NCI-H2081 (cell line): ENCODE measurements at regions not wholly inside any gene's neighbourhood (a gene's known extent, or its start where the extent isn't known, plus 50 kb on each side); places are given as distances from the start of the nearest gene placed in this dataset.
"Not testable (repeated sequence)": the region's sequence is repeated elsewhere in the genome, so short reads cannot be mapped to it uniquely, and the experiment has no call there.

Experiments
- DNase-seq, 2 experiments: peaks; one replicate each; lab custom pipeline; 2025; lab: John Stamatoyannopoulos, UW

DNA sequence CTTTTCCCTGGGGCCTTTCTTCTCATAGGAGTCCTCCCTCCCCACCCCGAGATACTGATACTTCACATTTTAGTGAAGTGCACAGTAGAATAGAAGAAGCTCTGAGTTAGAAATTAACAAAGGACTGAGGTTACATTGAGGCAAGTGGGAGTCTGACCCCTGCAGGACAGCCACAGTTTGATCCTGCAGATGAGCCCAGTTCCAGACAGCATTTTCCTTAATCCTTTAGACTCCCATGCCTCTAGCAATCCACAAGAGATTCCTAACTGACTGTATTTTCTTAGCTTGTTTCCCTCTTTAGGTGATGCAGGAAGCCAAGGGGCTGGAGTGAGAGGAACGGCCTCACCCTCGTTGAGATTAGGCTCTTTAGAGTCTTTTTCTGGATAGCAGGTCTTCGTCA, 204.0 kb downstream of the CYRIA start:
- DNase-seq: no peak

DNA sequence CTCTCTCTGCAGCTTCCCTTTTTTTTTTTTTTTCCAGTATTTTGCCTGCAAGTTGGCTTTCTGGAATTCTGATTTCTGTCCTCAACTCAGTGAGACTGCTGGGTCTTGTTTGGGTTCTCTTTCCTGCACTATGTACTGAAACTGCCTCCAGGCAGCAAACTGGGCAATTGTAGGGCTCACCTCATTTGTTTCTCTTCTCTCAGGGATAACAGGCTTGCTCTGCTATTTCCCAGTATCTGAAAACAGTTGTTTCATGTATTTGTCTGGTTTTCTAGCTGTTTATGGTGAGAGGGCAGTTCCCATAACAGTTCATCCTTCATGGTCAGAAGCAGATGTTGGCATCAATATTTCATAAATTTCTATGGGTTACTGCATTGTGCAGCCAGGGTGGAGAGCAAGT, 206.0 kb downstream of the CYRIA start:
- DNase-seq: no peak

DNA sequence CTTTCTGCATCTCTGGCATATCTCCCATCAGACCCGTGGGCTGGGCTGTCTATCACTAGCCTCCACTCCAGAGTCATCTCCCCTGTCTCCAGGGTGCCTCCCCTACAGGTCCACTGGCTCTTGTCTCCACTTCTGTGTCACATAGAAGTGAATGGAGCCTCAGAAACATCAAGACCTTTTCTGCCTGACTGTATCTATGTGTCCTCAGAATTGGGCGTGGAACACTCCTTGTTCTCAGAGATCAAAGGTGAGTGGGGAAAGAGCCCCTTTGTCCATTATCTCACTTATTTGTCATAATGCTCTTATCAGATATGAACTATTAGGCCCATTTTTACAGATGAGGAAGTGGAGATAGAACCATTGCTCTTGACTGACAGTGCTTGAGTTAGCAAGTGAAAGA, 211.0 kb downstream of the CYRIA start:
- DNase-seq: no peak

DNA sequence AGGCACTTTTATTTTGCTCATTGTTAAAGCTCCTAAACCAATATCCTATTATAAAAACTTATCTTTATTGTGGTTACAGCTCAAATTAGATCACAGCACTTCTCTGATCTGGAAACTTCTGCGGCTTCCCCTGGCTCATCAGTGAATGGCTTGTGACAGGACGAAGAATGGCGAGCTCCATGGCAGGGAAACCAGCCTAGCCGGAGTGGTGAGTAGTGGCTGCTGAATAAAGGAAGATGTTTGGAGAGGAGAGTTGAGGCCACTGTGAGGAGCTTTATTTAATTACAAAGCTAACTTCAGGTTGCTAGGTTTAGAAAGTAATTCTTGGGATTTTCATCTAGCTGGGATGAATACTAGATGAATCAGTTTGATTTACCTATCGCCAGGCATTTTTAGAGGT, 213.5 kb downstream of the CYRIA start:
- DNase-seq: no peak

DNA sequence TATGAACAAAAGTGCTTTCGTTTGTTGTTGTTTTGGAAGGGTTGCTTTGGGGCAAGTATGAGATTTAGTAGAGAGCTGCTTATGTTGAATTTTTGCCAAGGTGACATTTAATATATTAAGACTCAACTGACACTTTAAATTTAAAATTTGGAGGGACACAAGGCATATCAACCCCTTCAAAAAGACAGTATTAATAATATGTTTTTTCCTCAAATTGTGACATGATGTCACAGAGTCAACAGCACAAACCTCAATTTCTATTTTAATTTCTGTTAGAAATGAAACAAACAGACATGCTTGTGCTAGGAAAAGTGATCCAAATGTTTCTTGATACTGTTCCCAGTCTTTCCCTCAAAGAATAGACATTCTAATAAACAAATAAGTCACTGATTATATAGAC, 218.9 kb downstream of the CYRIA start:
- DNase-seq: no peak

DNA sequence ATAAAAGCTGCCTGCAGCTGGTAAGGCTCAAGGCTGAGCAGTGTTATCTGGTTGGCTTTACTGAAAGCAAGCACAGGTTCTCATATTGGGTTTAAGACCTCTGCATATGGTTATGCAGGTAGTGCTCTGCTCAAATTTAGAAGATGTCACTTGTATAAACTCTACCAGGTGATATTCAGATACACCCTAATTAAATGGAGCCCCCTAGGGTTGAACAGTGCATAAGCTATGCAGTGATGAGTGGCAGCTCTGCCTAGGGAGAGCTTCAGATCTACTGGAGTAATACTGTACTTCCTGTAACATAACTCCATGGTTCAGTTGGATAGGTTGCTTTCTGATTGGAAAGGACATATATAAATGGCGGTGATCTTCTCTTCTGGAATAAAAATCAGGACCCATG, 222.7 kb downstream of the CYRIA start:
- DNase-seq: no peak

DNA sequence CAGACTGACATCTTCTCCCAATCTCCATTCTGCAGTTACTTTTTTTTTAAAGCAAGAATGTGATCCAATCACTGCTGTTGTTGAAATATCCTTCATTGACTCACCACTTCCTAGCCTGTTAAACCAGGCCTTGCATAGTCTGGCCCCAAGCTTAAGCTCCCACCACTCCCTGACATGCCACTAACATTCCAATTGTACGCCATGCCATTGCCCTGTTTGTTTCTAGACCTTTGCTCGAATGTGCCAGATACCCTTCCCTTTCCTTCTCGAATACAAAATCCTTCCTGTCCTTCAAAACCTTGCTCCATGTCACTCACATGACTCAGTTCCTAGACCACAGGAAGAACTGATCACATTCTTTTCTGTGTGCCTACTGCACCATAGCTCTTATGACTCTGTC, 224.2 kb downstream of the CYRIA start:
- no peak for DNase-seq

DNA sequence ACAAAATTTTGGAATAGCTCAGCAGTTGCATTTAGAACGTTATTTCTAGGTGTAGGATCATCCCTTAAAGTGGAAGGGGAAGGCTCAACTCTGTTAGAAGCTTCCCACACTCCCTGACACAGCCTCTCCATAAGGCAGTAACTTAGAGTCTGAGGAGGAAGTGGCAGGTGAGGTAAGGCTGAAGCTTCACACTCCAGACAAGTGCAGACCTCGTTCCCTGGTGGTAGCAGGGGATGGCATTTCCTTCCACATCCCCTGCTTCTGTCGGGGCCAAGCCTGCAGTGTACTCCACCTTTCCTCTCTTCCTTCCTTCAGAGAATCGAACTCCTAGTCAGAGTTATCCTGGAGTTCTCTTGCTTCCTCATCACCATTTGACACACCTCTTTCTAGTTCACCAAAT, 224.7 kb downstream of the CYRIA start:
- no peak for DNase-seq

DNA sequence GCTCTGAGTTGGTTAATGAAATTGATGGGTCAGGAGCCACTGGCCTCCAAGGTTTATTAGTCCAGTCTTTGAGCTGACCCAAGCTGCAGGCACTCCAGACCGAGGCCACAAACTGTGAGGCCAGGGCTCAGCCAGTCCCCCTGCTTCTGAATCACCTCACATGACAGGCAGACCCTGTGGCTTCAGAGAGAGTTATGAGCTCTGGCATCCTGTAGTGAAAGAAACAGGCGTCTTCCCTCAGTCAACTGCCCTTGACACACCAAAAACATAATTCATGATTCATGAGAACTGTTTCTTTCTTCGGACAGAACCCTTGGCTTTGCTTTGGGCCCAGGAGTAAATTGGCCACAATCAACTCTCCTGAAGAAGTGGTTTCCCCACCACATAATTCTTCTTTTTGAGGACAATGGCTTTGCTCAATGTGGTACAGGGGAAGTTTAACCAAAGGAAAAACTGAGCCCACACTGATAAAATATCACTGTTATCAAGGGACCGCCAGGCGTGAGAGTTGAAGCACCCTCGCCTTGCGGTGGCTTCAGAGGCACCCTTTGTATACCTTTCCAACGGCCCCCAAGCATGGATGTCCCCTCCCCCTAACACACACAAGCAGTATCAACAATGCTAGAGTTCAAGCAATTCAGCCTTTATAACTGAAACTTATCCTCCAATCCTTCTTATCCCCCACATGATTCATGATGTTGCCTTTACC, 226.9 kb downstream of the CYRIA start:
- no peak for DNase-seq

DNA sequence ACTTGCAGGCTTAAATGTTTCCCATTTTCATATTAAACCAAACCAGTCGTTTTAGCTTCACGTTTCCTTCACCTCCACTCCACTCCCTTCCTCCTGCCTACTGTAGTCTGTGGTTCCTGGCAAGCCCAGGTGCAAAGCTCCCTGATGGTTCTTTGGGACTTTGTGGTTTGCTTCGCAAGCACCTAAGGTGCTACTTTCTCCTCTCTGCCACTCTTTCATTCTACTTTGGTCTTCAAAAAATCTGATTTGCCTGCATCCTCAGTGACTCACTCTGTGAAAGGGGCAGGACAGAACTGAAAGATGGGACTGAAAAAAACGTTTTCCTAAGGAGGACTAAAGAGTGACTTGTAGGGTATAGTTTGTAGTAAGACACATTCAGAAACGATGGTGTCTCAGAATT, 228.4 kb downstream of the CYRIA start:
- no peak for DNase-seq

DNA sequence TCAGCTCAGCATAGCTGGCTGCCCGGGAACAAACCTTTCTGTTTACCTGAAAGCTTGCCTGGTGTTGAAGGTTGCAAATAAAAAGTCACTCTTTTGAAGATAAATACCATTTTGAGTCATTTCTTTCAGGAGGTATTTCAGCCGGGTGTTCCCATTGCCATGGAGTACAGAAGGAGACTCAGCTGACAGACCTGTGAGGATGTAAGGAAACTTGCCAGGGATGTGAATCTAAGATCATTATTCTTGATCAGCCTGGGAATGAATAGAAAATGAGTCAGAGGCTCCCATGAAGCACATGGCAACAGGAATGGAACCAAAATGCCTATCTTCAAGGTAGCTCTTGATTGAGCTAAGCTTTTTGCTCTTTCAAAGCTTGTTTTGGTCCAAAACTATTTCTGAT, 231.2 kb downstream of the CYRIA start:
- DNase-seq: no peak

DNA sequence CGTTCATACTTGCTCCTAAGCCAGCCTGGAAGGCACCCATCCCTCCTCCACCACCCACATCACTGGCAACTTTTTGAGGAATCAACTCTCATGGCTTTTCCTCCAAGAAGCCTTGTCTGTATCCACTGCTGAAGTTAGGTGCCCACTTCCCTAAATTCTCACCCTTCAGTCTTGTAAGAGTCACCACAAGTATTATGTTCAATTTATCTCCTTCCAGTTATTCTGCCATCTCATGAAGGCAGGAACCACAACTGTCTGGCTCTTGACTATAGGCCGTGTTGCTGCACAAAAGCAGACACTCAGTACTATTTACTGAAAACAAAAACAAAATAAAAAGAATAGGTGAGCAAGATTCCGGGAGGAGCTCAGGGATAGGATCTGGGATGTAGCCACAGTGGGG, 234.8 kb downstream of the CYRIA start:
- DNase-seq: no peak

DNA sequence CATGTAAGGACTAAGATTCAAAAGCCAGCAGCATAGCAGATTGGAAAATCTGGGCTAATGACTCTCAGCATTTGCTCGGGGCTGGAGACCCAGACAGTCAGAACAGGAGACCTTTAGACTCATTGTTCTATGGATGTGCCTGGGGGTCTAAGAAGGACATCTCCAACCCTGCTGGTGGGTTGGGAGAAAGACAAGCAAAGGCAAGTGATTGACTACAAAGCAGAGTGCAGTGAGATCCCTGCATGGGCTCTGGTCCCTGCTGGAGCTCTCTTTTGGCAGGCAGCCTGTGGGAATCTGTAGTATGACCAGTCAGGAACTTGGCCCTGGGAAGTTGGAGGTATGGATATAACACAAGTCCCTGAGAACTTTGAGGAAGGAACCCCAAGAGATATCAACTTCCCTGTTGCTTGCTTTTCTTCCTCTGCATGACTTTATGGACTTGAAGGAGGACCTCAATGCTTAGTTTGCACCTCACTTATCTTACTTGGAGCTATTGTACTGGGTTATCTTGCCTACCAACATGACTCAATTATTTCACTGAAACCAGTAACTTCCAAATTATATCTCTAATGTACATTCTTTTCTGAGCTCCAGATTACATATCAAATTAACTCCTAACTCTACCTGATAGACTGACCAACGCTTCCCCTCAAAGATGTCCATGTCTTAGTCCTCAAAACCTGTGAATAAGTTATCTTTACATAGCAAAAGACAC, 236.0 kb downstream of the CYRIA start:
- DNase-seq: no peak

DNA sequence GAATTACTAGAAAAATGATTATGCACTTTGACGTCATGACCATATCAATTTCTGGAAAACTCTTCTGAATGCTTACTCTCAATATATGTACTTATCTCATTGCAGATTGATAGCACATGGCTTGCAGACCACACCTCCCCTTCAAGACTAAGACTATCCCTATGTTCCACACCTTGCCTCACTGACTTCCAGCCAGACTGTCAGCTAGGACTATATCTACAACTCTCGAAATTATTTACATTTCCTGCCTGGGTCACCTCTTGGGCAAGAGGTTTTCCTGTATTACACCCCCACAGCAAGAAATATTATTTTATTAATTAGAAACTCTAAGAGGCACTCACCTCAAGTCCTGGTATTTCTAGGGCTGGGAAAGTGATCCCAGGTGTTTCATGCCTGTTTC, 236.6 kb downstream of the CYRIA start:
- no peak for DNase-seq

DNA sequence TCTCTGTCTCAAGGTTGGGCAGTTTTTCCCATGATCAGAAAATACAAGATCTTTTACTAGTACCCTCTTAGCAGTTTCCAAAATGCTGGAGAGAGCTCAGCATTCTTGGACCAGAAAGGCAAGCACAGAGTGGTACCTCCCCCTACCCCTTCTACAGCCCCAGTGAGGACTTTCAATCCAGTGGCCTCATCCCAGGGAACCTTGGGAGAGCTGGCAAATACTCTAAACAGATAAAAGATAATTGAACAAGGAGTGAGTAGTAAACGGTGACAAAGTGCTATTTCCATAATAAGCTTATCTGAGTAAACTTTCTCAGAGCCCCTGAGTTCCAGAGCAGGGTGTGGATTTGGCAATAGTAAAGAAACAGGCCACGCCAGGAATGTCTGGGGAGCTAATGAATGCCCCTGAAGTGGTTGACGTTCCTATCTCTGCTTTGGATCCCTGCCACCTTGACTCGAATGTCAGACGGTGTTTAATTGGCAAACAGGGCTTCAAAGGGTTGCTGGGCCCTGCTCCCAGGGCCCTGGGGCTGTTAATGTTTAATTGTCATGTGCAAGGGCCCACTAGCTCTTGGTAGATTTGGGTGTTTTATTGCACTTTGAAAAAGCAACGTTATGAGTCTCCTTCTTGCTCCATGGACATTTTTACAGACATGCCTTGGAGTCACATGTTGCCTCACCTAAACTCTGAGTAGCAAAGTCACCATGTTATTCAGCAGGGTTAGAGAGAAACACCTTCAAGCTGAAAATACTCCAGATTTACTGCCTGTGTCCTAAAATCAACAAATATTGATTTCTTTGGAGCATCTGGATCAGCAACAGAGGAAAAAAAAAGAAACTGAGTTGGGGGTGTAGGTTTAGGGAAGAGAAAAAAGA, 239.9 kb downstream of the CYRIA start:
- no peak for DNase-seq

DNA sequence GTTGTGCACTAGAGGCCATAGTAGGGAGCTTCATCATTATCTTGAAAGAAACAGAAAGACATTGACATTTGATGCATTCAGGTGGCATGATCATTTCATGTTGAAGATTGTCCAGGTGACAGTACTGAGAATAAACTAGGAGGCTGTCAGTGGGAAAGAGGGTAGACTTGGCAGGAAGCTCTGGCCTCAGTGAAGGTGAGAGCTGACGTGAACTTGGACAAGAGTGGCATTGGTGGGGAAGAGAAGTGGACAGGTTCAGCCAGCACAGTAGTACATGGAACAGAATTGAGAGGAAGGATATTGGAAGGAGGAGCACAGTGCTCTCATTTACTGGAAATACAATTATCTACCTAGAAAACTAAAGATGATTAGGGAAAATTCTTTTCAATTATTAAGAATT, 245.2 kb downstream of the CYRIA start:
- no peak for DNase-seq

DNA sequence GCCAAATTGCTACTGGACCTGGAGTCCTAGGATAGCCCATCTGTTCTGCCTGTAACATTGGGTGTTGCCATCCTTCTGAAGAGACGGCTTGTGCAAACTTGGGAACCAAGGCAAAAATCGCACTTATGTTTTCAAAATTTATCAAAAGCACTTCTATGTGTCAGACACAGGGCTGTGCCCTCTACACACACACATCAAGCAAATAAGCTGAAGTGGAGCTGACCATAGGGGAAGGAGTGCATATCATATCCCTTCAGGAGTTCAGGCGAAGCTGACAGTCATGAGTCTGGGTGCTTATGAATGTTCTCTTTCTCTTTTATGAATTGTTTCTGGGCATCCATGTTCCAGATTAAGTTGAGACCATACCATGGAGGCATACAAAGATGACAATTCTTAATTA, 247.9 kb downstream of the CYRIA start:
- no peak for DNase-seq

DNA sequence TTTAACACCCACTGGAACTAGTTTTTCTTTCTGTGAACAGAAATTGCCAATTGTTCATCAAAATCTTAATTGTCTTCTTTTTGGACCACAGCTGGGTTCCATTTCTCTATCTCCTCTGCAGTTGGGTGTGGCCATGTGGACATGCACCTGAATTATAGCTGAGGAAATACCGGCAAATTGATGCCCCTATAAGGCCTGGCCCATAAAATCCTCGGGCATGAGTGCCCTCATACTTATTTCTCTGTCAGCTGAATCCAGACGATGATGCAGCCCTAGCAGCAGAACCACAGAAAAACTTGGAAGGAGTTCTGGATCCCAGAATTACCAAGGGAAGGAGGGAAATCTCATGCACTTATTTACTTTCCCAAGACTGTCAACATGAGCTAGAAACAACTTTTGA, 249.0 kb downstream of the CYRIA start:
- no peak for DNase-seq

DNA sequence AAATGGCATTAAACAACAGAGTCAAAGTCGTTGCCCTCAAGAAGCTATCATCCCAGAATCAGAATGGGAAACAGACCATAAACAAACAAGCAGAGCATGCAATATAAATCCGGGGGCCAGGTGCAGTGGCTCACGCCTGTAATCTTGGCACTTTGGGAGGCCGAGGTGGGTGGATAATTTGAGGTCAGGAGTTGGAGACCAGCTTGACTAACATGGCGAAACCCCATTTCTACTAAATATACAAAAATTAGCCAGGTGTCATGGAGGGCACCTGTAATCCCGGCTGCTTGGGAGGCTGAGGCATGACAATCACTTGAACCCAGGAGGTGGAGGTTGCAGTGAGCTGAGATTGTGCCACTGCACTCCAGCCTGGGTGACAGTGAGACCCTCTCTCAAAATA, 249.8 kb downstream of the CYRIA start:
- DNase-seq: not testable (repeated sequence)

DNA sequence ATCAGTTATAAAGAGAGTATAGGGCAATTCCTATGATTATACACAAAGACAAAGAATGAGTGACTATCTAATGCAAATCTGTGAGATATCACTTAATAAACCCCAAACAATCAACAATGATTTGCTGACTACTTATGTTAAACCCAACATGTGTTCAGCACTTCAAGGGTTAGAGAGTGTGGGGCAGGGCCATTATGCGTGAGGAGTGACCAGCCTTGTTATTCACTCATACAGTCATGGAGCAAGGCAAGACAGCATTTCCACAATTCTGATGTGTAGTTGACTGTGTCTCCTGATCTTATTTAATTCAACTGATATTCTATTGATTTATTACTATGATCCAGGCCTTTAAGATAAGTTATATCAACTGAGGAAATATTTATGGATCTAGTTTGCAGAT, 251.7 kb downstream of the CYRIA start:
- no peak for DNase-seq

DNA sequence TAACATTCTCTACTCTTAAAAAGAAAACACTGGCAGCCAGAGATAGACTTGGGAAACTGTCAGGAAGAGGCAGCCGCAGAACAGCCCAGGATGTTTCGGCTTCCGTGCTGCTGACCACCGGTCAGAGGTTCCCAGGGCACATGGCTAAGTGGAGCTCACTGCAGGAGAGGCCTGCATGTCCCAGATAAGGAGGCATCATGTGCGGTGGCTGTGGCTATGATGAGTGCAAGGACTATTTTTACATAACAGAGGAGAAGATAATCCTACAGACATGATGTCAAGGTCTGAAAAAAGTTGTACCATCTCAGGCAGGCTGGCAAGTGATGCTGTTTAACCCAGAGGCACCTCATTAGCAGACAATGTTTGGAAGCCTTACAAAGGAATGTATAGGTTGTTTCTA, 252.3 kb downstream of the CYRIA start:
- DNase-seq: no peak

DNA sequence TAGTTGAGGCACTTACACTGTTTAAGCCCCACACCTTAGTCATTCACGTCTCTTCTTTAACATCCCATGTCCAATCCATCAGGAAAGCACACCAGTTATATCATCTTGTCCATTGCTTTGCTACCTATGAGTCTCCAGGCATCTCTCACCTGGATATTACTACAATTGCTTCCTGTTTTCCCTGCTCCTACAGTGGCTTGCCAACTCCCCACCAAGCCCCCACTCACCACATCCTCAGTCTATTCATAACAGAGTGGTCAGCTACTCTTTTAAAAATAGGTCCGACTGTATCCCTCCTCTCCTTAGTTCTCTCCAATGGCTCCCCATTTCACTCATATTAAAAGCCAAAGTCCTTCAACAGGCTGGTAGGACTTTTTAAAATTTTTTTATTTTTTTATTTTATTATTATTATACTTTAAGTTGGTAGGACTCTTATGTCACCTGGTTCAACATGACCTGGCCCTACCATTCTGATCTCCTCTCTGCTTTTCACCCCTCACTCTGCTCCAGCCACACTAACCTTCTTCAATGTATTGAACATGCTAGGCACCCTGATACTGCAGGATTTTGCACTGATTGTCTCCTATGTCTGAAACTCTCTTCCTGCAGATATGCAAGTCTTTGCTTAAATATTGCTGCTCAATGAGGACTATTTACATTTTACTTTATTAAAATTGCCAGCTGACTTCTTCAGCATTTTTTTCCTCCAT, 253.2 kb downstream of the CYRIA start:
- no peak for DNase-seq
